Uterus (tissue), 2 donors: ENCODE measurements at regions not wholly inside any gene's neighbourhood (a gene's known extent, or its start where the extent isn't known, plus 50 kb on each side); places are given as distances from the start of the nearest gene placed in this dataset.

Source experiments
- POLR2A ChIP-seq, 2 donors: fragments of 450-650 bp; IDR thresholded peaks; one replicate each; pipeline ENCODE4 v1.6.1; 2016; ENCODE audit warnings: antibody characterized with exemption in 2 of 2, mild to moderate bottlenecking in 1 of 2, moderate library complexity in 1 of 2
- TF ChIP-seq, protein P1 (sequence below), 4 experiments: fragments of 200-600 bp in 2 of 4; fragments of 450-650 bp in 2 of 4; sonication (generic) in 2 of 4; IDR thresholded peaks; one replicate each; pipeline ENCODE4 v1.5.1; 2016 to 2019; ENCODE audit warnings: antibody characterized with exemption in 4 of 4, mild to moderate bottlenecking in 2 of 4, moderate library complexity in 1 of 4

DNA sequence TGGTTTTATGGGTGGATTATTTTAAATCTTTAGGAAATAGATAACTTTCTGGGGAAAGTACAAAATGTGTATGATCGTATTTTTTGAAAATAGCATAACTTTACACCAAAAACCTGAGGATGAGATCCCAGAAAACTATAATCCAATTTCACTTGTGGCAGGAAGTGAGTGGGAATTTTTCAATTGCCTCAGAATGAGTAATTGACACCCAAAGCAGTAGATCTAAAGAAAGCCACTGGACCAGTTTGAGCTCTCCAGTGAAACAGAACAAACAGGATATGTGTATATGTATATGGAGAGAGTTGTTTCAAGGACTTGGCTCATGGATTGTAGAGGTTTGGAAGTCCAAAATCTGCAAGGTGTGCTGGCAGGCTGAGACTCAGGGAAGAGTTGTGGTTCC is 109.2 kb upstream of the SHB start:
- TF ChIP-seq, protein P1, sequence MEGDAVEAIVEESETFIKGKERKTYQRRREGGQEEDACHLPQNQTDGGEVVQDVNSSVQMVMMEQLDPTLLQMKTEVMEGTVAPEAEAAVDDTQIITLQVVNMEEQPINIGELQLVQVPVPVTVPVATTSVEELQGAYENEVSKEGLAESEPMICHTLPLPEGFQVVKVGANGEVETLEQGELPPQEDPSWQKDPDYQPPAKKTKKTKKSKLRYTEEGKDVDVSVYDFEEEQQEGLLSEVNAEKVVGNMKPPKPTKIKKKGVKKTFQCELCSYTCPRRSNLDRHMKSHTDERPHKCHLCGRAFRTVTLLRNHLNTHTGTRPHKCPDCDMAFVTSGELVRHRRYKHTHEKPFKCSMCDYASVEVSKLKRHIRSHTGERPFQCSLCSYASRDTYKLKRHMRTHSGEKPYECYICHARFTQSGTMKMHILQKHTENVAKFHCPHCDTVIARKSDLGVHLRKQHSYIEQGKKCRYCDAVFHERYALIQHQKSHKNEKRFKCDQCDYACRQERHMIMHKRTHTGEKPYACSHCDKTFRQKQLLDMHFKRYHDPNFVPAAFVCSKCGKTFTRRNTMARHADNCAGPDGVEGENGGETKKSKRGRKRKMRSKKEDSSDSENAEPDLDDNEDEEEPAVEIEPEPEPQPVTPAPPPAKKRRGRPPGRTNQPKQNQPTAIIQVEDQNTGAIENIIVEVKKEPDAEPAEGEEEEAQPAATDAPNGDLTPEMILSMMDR (IDR thresholded peaks at IDR 0.05): no peak
- TF ChIP-seq POLR2A (IDR thresholded peaks at IDR 0.05): no peak
